ENCODE measurements at regions not wholly inside any gene's neighbourhood (a gene's known extent, or its start where the extent isn't known, plus 50 kb on each side); places are given as distances from the start of the nearest gene placed in this dataset.

GRCh38 chr15:97482521-97482920 is 478.0 kb upstream of the ARRDC4 start:
- TF ChIP-seq CTCF (IDR thresholded peaks at IDR 0.05): no peak
- TF ChIP-seq POLR2A (IDR thresholded peaks at IDR 0.05): no peak
